ENCODE measurements at regions not wholly inside any gene's neighbourhood (a gene's known extent, or its start where the extent isn't known, plus 50 kb on each side); places are given as distances from the start of the nearest gene placed in this dataset.

DNA sequence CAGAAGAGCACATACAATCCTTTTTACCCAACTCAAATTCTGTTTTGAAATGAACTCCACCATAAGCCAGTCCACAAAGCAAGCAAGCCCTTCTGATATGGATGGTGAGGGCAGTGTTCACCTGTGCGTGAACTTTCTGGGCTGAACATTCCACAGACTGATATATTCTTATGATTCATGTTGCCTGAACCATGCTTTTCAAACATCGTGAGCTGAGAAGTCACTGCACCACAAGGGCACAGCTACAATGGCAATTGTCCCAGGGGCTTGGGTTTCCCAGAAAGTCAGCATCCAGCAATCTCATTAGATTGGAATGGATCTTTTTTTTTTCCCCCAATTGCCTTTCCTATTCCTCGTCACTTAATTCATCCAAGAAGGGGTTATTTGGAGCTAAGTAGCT lies 86.9 kb upstream of the ZNF438 start:
- TF ChIP-seq EZH2phosphoT487 (IDR thresholded peaks at IDR 0.05; ENCODE audit: borderline replicate concordance) (no peak), SIN3A (IDR thresholded peaks at IDR 0.05; ENCODE audit: low read depth) (no peak), POLR2A (IDR thresholded peaks at IDR 0.05; ENCODE audit: borderline replicate concordance, extremely low read depth, insufficient read depth, insufficient read length) (no peak), POLR2AphosphoS5 (IDR thresholded peaks at IDR 0.05; ENCODE audit: low read depth, low read length) (no peak)
- TF ChIP-seq, protein P1, sequence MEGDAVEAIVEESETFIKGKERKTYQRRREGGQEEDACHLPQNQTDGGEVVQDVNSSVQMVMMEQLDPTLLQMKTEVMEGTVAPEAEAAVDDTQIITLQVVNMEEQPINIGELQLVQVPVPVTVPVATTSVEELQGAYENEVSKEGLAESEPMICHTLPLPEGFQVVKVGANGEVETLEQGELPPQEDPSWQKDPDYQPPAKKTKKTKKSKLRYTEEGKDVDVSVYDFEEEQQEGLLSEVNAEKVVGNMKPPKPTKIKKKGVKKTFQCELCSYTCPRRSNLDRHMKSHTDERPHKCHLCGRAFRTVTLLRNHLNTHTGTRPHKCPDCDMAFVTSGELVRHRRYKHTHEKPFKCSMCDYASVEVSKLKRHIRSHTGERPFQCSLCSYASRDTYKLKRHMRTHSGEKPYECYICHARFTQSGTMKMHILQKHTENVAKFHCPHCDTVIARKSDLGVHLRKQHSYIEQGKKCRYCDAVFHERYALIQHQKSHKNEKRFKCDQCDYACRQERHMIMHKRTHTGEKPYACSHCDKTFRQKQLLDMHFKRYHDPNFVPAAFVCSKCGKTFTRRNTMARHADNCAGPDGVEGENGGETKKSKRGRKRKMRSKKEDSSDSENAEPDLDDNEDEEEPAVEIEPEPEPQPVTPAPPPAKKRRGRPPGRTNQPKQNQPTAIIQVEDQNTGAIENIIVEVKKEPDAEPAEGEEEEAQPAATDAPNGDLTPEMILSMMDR (IDR thresholded peaks at IDR 0.05 in 2 of 3, conservative IDR thresholded peaks at IDR 0.05 in 1 of 3; ENCODE audit: borderline replicate concordance in 1 of 3, insufficient read depth in 1 of 3, low read depth in 2 of 3, low read length in 2 of 3) = no peak
